MCF 10A (cell line): ENCODE measurements at regions not wholly inside any gene's neighbourhood (a gene's known extent, or its start where the extent isn't known, plus 50 kb on each side); places are given as distances from the start of the nearest gene placed in this dataset.
"Not testable (repeated sequence)": the region's sequence is repeated elsewhere in the genome, so short reads cannot be mapped to it uniquely, and the experiment has no call there.

Source experiments
- BruUV-seq: library from RNA; stranded (reverse); fragments of 400-500 nt; replicated peaks from 2 replicates; lab custom pipeline; 2021; lab: Mats Ljungman, UMichigan
- CTCF ChIA-PET: fragments of 300-600 bp; sonication (Branson Sonifier 250); formaldehyde crosslinking; extraction: SDS; loops from one replicate; lab custom pipeline; 2021; ENCODE audit warnings: antibody characterized with exemption, inconsistent platforms; lab: Yijun Ruan, JAX
- POLR2A ChIA-PET: fragments of 300-600, 350-650 bp; sonication (Branson Sonifier 250); formaldehyde crosslinking; extraction: SDS; loops from one replicate; lab custom pipeline; 2020; ENCODE audit warnings: antibody characterized with exemption, inconsistent platforms; lab: Yijun Ruan, JAX
- DNase-seq: peaks from one replicate; pipeline ENCODE4 v3.0.0-alpha.2; 2018; ENCODE audit not compliant: unreplicated experiment
- H3K27ac Mint-ChIP-seq: one replicate; pipeline ENCODE4 v1.8.0; 2022; ENCODE audit warnings: mild to moderate bottlenecking, low read depth, mixed read lengths; ENCODE audit not compliant: unreplicated experiment
- H3K27me3 Mint-ChIP-seq: one replicate; pipeline ENCODE4 v1.8.0; 2022; ENCODE audit warnings: mixed read lengths; ENCODE audit not compliant: insufficient read depth, unreplicated experiment
- H3K36me3 Mint-ChIP-seq: one replicate; pipeline ENCODE4 v1.8.0; 2022; ENCODE audit warnings: mild to moderate bottlenecking, moderate library complexity, mixed read lengths; ENCODE audit not compliant: insufficient read depth, unreplicated experiment
- H3K4me1 Mint-ChIP-seq: one replicate; pipeline ENCODE4 v1.8.0; 2022; ENCODE audit warnings: mixed read lengths; ENCODE audit not compliant: insufficient read depth, unreplicated experiment
- H3K4me3 Mint-ChIP-seq: one replicate; pipeline ENCODE4 v1.8.0; 2022; ENCODE audit warnings: mild to moderate bottlenecking, moderate library complexity, mixed read lengths; ENCODE audit not compliant: unreplicated experiment
- H3K9me3 Mint-ChIP-seq: one replicate; pipeline ENCODE4 v1.8.0; 2022; ENCODE audit warnings: mixed read lengths; ENCODE audit not compliant: unreplicated experiment
- intact Hi-C: fragments of 100-400 bp; cut with micrococcal nuclease; formaldehyde crosslinking; loops from 2 replicates; pipeline ENCODE4 v1.14.1; 2022
- TF ChIP-seq, protein P1 (sequence below): fragments of 200-600 bp; IDR thresholded peaks from one replicate; pipeline ENCODE4 v1.8.0; 2022; ENCODE audit warnings: antibody characterized with exemption, mild to moderate bottlenecking; ENCODE audit not compliant: unreplicated experiment

DNA sequence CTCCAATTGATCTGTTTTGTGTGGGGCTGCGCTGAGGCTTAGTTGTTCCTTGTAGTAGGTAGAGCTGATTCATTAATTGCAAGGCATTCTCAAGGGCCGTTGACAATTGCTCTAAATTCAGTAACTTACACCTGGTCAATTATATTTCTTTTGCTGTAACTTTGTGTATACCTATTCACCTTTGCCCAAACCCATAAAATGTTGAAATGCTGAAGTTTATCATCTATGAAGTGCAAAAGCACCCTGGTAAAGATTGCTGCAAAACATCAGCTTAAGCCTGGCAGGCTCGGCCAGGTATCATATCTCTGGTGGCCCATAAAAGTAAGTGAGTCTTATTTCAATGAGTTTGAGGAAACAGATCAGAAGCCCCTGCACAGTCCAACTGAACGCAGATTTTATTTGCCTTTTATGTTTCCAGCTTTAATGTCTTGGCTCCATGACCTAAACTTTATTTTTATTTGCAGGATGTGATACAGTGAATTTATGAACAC is 203.6 kb upstream of the SLCO3A1 start:
- no peaks in the 10 kb centered on the region for H3K27me3 Mint-ChIP-seq
- H3K36me3 Mint-ChIP-seq: no peaks in the 10 kb centered on the region
- no peak for DNase-seq
- intact Hi-C loops: no loop called here
- TF ChIP-seq, protein P1, sequence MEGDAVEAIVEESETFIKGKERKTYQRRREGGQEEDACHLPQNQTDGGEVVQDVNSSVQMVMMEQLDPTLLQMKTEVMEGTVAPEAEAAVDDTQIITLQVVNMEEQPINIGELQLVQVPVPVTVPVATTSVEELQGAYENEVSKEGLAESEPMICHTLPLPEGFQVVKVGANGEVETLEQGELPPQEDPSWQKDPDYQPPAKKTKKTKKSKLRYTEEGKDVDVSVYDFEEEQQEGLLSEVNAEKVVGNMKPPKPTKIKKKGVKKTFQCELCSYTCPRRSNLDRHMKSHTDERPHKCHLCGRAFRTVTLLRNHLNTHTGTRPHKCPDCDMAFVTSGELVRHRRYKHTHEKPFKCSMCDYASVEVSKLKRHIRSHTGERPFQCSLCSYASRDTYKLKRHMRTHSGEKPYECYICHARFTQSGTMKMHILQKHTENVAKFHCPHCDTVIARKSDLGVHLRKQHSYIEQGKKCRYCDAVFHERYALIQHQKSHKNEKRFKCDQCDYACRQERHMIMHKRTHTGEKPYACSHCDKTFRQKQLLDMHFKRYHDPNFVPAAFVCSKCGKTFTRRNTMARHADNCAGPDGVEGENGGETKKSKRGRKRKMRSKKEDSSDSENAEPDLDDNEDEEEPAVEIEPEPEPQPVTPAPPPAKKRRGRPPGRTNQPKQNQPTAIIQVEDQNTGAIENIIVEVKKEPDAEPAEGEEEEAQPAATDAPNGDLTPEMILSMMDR: no peak
- no TSS peak for BruUV-seq
- H3K9me3 Mint-ChIP-seq: no peaks in the 10 kb centered on the region
- POLR2A ChIA-PET: interaction anchor here (1.1 kb wide), 1 partner anchor 11 kb away, joined by 3 read pairs; no protein-coding TSS in a partner anchor
- H3K27ac Mint-ChIP-seq: no peak overlapping the region
- CTCF ChIA-PET: no interaction called here
- H3K4me1 Mint-ChIP-seq: no peaks in the 10 kb centered on the region
- H3K4me3 Mint-ChIP-seq: no peak overlapping the region

DNA sequence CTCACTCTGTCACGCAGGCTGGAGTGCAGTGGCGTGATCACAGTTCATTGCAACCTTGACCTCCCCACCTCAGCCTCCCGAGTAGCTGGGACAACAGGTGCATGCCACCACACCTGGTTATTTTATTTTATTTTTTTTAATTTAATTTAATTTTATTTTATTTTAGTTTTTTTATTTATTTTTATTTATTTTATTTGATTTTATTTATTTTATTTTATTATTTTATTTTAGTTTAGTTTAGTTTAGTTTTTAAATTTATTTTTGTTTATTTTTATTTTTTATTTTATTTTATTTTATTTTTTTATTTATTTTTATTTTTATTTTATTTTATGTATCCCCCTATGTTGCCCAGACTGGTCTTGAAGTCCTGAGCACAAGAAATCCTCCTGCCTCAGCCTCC is 202.3 kb upstream of the SLCO3A1 start:
- H3K27me3 Mint-ChIP-seq: no peaks in the 10 kb centered on the region
- intact Hi-C loops: no loop called here
- TF ChIP-seq, protein P1: no peak
- ChIA-PET CTCF (interaction anchor here (0.6 kb wide), 1 partner anchor 375 kb away, joined by 3 read pairs; no protein-coding TSS in a partner anchor), POLR2A (no interaction called here)
- no peak for DNase-seq
- no peaks in the 10 kb centered on the region for H3K9me3 Mint-ChIP-seq
- H3K36me3 Mint-ChIP-seq: no peaks in the 10 kb centered on the region
- no peak overlapping the region for H3K27ac Mint-ChIP-seq
- BruUV-seq: no TSS peak
- H3K4me1 Mint-ChIP-seq: no peaks in the 10 kb centered on the region
- no peak overlapping the region for H3K4me3 Mint-ChIP-seq

DNA sequence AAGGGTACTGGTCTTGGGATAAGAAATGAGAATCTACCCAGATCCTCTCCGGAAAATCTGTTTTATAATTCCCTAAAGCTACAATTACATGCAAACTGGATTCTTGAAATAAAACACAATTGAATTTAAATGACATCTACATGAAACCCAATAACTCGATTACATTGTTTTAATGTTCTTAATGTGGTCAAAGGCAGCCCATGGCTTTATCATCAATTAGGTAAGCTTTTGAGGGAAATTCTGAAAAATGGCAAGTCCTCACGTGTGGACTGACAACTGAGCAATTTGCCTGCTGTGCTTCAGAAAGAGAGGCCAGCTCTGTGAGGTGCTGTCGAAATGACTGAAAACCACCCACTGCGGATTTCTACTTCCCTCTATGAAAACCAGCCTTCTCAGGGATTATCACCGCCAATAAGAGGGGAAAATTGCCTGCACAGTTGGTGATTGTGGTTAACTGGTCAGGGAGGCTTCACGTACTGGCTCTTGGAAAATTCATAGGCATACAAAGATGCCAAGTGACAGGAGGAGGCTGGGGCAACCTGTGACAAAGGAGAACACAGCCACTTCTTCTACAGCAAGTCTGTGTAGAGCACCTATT is 200.8 kb upstream of the SLCO3A1 start:
- intact Hi-C loops: no loop called here
- Mint-ChIP-seq H3K27me3 (peaks cover 3% of the 10 kb centered on the region), H3K36me3 (no peaks in the 10 kb centered on the region), H3K9me3 (no peaks in the 10 kb centered on the region), H3K27ac (no peak overlapping the region), H3K4me3 (no peak overlapping the region), H3K4me1 (no peaks in the 10 kb centered on the region)
- no peak for DNase-seq
- TF ChIP-seq, protein P1: no peak
- ChIA-PET POLR2A (no interaction called here), CTCF (no interaction called here)
- BruUV-seq: no TSS peak

DNA sequence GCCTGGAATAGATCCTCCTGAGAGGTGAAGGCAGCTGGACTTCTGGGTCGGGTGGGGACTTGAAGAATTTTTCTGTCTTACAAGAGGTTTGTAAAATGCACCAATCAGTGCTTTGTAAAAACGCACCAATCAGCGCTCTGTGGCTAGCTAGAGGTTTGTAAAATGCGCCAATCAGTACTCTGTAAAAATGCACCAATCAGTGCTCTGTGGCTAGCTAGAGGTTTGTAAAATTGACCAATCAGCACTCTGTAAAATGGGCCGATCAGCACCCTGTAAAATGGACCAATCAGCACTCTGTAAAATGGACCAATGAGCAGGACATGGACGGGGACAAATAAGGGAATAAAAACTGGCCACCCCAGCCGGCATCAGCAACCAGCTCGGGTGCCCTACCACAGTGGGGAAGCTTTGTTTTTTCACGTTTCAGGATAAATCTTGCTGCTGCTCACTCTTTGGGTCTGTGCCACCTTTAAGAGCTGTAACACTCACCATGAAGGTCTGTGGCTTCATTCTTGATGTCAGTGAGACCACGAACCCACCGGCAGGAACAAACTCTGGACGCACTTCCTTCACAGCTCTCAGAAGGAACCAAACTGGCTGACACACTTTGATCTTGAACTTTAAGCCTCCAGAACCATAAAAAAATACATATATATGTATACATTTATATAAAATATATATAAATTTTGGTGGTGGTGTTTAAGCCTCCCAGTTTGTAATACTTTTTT is 197.8 kb upstream of the SLCO3A1 start:
- H3K4me1 Mint-ChIP-seq, intact Hi-C loops, H3K36me3 Mint-ChIP-seq, DNase-seq, CTCF ChIA-PET, BruUV-seq, H3K27ac Mint-ChIP-seq, H3K9me3 Mint-ChIP-seq, H3K4me3 Mint-ChIP-seq: not testable (repeated sequence)
- peaks cover 16% of the 10 kb centered on the region for H3K27me3 Mint-ChIP-seq
- POLR2A ChIA-PET: interaction anchor here (0.6 kb wide), 1 partner anchor 176 kb away, joined by 3 read pairs; no protein-coding TSS in a partner anchor
